ENCODE measurements at regions not wholly inside any gene's neighbourhood (a gene's known extent, or its start where the extent isn't known, plus 50 kb on each side); places are given as distances from the start of the nearest gene placed in this dataset.

GRCh38 chr7:22598318-22598920, 98.4 kb upstream of the STEAP1B start:
- CTCF ChIA-PET (ENCODE audit: partially characterized antibody) = no interaction called here
- Mint-ChIP-seq H3K27me3 (peaks cover 2 to 6% of the 10 kb centered on the region in 2 donors), H3K27ac (no peak overlapping the region), H3K4me3 (no peak overlapping the region), H3K9me3 (peaks cover 0 to 3% (median 0%) of the 10 kb centered on the region in 8 donors), H3K36me3 (no peaks in the 10 kb centered on the region), H3K4me1 (no peaks in the 10 kb centered on the region)
- no peaks in the 10 kb centered on the region for H3K36me3 ChIP-seq (ENCODE audit: insufficient read depth, low read length)
- no peaks in the 10 kb centered on the region for H3K4me1 ChIP-seq (ENCODE audit: insufficient read depth, low read length)
- no peak overlapping the region for H3K4me3 ChIP-seq (ENCODE audit: low read length in 2 of 2)
- no peak overlapping the region for H3K27ac ChIP-seq (ENCODE audit: low read depth, low read length)
- H3K27me3 ChIP-seq (ENCODE audit: insufficient read depth, low read length) = no peaks in the 10 kb centered on the region
- intact Hi-C loops (cut with micrococcal nuclease) = no loop called here
- no peak for DNase-seq
- POLR2A ChIA-PET (ENCODE audit: partially characterized antibody) = no interaction called here
- no peaks in the 10 kb centered on the region for H3K9me3 ChIP-seq (ENCODE audit: control insufficient read depth in 1 of 2, low read length in 2 of 2)

GRCh38 chr7:22597844-22598243, 97.9 kb upstream of the STEAP1B start:
- H3K9me3 Mint-ChIP-seq = peaks cover 0 to 3% (median 0%) of the 10 kb centered on the region in 8 donors

GRCh38 chr7:22596763-22597400, 96.9 kb upstream of the STEAP1B start:
- no peaks in the 10 kb centered on the region for H3K27me3 ChIP-seq (ENCODE audit: insufficient read depth, low read length)
- H3K27me3 Mint-ChIP-seq = peaks cover 0 to 12% of the 10 kb centered on the region in 2 donors
- H3K4me3 ChIP-seq (ENCODE audit: low read length in 2 of 2) = no peak overlapping the region
- no peaks in the 10 kb centered on the region for H3K36me3 Mint-ChIP-seq
- no peaks in the 10 kb centered on the region for H3K36me3 ChIP-seq (ENCODE audit: insufficient read depth, low read length)
- POLR2A ChIA-PET (ENCODE audit: partially characterized antibody) = no interaction called here
- H3K4me1 Mint-ChIP-seq = no peaks in the 10 kb centered on the region
- no peak overlapping the region for H3K4me3 Mint-ChIP-seq
- no peak for DNase-seq
- no peak overlapping the region for H3K27ac Mint-ChIP-seq
- intact Hi-C loops (cut with micrococcal nuclease) = no loop called here
- CTCF ChIA-PET (ENCODE audit: partially characterized antibody) = interaction anchor here (1.2 kb wide), 1 partner anchor 130 kb away, joined by 3 read pairs; the partner anchor contains the start of gene IL6
- H3K4me1 ChIP-seq (ENCODE audit: insufficient read depth, low read length) = no peaks in the 10 kb centered on the region
- H3K27ac ChIP-seq (ENCODE audit: low read depth, low read length) = no peak overlapping the region
- peaks cover 0 to 3% (median 0%) of the 10 kb centered on the region in 8 donors for H3K9me3 Mint-ChIP-seq
- no peaks in the 10 kb centered on the region for H3K9me3 ChIP-seq (ENCODE audit: control insufficient read depth in 1 of 2, low read length in 2 of 2)

More at GRCh38 chr7:22597844-22598243, 97.9 kb upstream of the STEAP1B start:
- H3K4me1 ChIP-seq (ENCODE audit: insufficient read depth, low read length) = no peaks in the 10 kb centered on the region
- Mint-ChIP-seq H3K36me3 (no peaks in the 10 kb centered on the region), H3K27ac (no peak overlapping the region), H3K27me3 (peaks cover 2 to 7% of the 10 kb centered on the region in 2 donors), H3K4me1 (no peaks in the 10 kb centered on the region), H3K4me3 (no peak overlapping the region)
- no peaks in the 10 kb centered on the region for H3K9me3 ChIP-seq (ENCODE audit: control insufficient read depth in 1 of 2, low read length in 2 of 2)
- no peaks in the 10 kb centered on the region for H3K27me3 ChIP-seq (ENCODE audit: insufficient read depth, low read length)
- no peak overlapping the region for H3K27ac ChIP-seq (ENCODE audit: low read depth, low read length)
- intact Hi-C loops (cut with micrococcal nuclease) = no loop called here
- no peaks in the 10 kb centered on the region for H3K36me3 ChIP-seq (ENCODE audit: insufficient read depth, low read length)
- H3K4me3 ChIP-seq (ENCODE audit: low read length in 2 of 2) = no peak overlapping the region
- DNase-seq = no peak
- POLR2A ChIA-PET (ENCODE audit: partially characterized antibody) = no interaction called here
- CTCF ChIA-PET (ENCODE audit: partially characterized antibody) = no interaction called here

- peaks cover 9 to 17% of the 10 kb centered on the region in 2 donors for H3K27me3 Mint-ChIP-seq
These were observed 94.0 kb upstream of the STEAP1B start for GRCh38 chr7:22594020-22594419.

GRCh38 chr7:22591271-22591670, 91.3 kb upstream of the STEAP1B start:
- DNase-seq = no peak
- peaks cover 0 to 8% (median 5%) of the 10 kb centered on the region in 4 donors for H3K4me1 Mint-ChIP-seq

More at GRCh38 chr7:22594020-22594419, 94.0 kb upstream of the STEAP1B start:
- H3K27ac Mint-ChIP-seq = no peak overlapping the region
- H3K36me3 Mint-ChIP-seq = no peaks in the 10 kb centered on the region
- Histone ChIP-seq H3K27me3 (ENCODE audit: insufficient read depth, low read length) (no peaks in the 10 kb centered on the region), H3K36me3 (ENCODE audit: insufficient read depth, low read length) (no peaks in the 10 kb centered on the region), H3K4me3 (ENCODE audit: low read length in 2 of 2) (no peak overlapping the region), H3K27ac (ENCODE audit: low read depth, low read length) (no peak overlapping the region), H3K9me3 (ENCODE audit: control insufficient read depth in 1 of 2, low read length in 2 of 2) (no peaks in the 10 kb centered on the region), H3K4me1 (ENCODE audit: insufficient read depth, low read length) (no peaks in the 10 kb centered on the region)
- no peak overlapping the region for H3K4me3 Mint-ChIP-seq
- ChIA-PET POLR2A (ENCODE audit: partially characterized antibody) (no interaction called here), CTCF (ENCODE audit: partially characterized antibody) (no interaction called here)
- no peaks in the 10 kb centered on the region for H3K4me1 Mint-ChIP-seq
- no peak for DNase-seq
- peaks cover 0 to 3% (median 0%) of the 10 kb centered on the region in 8 donors for H3K9me3 Mint-ChIP-seq
- intact Hi-C loops (cut with micrococcal nuclease) = no loop called here

GRCh38 chr7:22589641-22590201, 89.7 kb upstream of the STEAP1B start:
- CTCF ChIA-PET (ENCODE audit: partially characterized antibody) = interaction anchor here (1.4 kb wide), 1 partner anchor 26 kb away, joined by 4 read pairs; no protein-coding TSS in a partner anchor
- H3K9me3 ChIP-seq (ENCODE audit: control insufficient read depth in 1 of 2, low read length in 2 of 2) = no peaks in the 10 kb centered on the region
- no peaks in the 10 kb centered on the region for H3K36me3 ChIP-seq (ENCODE audit: insufficient read depth, low read length)
- Mint-ChIP-seq H3K36me3 (no peaks in the 10 kb centered on the region), H3K27ac (no peak overlapping the region), H3K4me3 (no peak overlapping the region), H3K9me3 (peaks cover 0 to 2% (median 0%) of the 10 kb centered on the region in 8 donors), H3K4me1 (peaks cover 0 to 8% (median 5%) of the 10 kb centered on the region in 4 donors), H3K27me3 (peaks cover 12% of the 10 kb centered on the region in 2 donors)
- no peaks in the 10 kb centered on the region for H3K27me3 ChIP-seq (ENCODE audit: insufficient read depth, low read length)
- DNase-seq = no peak
- no peak overlapping the region for H3K27ac ChIP-seq (ENCODE audit: low read depth, low read length)
- H3K4me3 ChIP-seq (ENCODE audit: low read length in 2 of 2) = no peak overlapping the region
- POLR2A ChIA-PET (ENCODE audit: partially characterized antibody) = no interaction called here
- H3K4me1 ChIP-seq (ENCODE audit: insufficient read depth, low read length) = peaks cover 6% of the 10 kb centered on the region
- intact Hi-C loops (cut with micrococcal nuclease) = no loop called here

More at GRCh38 chr7:22591271-22591670, 91.3 kb upstream of the STEAP1B start:
- Mint-ChIP-seq H3K27ac (no peak overlapping the region), H3K9me3 (peaks cover 0 to 3% (median 0%) of the 10 kb centered on the region in 8 donors), H3K27me3 (peaks cover 12 to 17% of the 10 kb centered on the region in 2 donors), H3K36me3 (no peaks in the 10 kb centered on the region), H3K4me3 (no peak overlapping the region)
- H3K27me3 ChIP-seq (ENCODE audit: insufficient read depth, low read length) = no peaks in the 10 kb centered on the region
- H3K36me3 ChIP-seq (ENCODE audit: insufficient read depth, low read length) = no peaks in the 10 kb centered on the region
- ChIA-PET POLR2A (ENCODE audit: partially characterized antibody) (no interaction called here), CTCF (ENCODE audit: partially characterized antibody) (no interaction called here)
- no peak overlapping the region for H3K27ac ChIP-seq (ENCODE audit: low read depth, low read length)
- no peaks in the 10 kb centered on the region for H3K9me3 ChIP-seq (ENCODE audit: control insufficient read depth in 1 of 2, low read length in 2 of 2)
- peaks cover 6% of the 10 kb centered on the region for H3K4me1 ChIP-seq (ENCODE audit: insufficient read depth, low read length)
- intact Hi-C loops (cut with micrococcal nuclease) = no loop called here
- no peak overlapping the region for H3K4me3 ChIP-seq (ENCODE audit: low read length in 2 of 2)

- Histone ChIP-seq H3K4me1 (ENCODE audit: insufficient read depth, low read length) (peaks cover 6% of the 10 kb centered on the region), H3K36me3 (ENCODE audit: insufficient read depth, low read length) (no peaks in the 10 kb centered on the region), H3K9me3 (ENCODE audit: control insufficient read depth in 1 of 2, low read length in 2 of 2) (no peaks in the 10 kb centered on the region), H3K27me3 (ENCODE audit: insufficient read depth, low read length) (no peaks in the 10 kb centered on the region), H3K4me3 (ENCODE audit: low read length in 2 of 2) (no peak overlapping the region), H3K27ac (ENCODE audit: low read depth, low read length) (no peak overlapping the region)
- ChIA-PET POLR2A (ENCODE audit: partially characterized antibody) (no interaction called here), CTCF (ENCODE audit: partially characterized antibody) (interaction anchor here (1.4 to 1.5 kb wide), 2 partner anchors 15 to 25 kb away, joined by 3 to 4 read pairs; no protein-coding TSS in a partner anchor)
- Mint-ChIP-seq H3K9me3 (peaks cover 0 to 2% (median 0%) of the 10 kb centered on the region in 8 donors), H3K4me3 (no peak overlapping the region), H3K36me3 (no peaks in the 10 kb centered on the region), H3K4me1 (peaks cover 0 to 8% (median 5%) of the 10 kb centered on the region in 4 donors), H3K27me3 (peaks cover 11 to 12% of the 10 kb centered on the region in 2 donors), H3K27ac (peak overlapping the region in 1 of 7 donors; percentile 56)
- no peak for DNase-seq
- intact Hi-C loops (cut with micrococcal nuclease) = no loop called here
These were observed 88.4 kb upstream of the STEAP1B start for GRCh38 chr7:22588351-22588750.
